ENCODE measurements at regions not wholly inside any gene's neighbourhood (a gene's known extent, or its start where the extent isn't known, plus 50 kb on each side); places are given as distances from the start of the nearest gene placed in this dataset.

DNA sequence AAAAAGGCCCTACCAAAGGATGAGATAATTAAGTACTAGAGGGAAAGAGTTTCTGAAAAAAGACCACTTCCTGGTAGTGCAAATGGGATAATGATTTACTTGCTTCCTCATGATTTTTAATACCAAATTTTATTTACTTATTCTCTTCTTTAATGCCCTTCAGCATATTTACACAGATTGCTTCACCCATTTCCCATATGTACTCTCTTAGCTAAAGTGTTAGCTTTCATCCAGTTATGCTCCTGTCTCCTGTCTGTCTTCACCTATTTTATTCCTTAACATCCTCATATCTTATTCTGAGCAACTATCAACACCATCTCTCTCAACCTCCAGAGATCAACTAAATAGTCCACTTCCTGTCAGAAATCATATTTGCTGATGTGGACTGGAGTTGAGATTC, 183.2 kb upstream of the HS3ST1 start:
- TF ChIP-seq, protein P1, sequence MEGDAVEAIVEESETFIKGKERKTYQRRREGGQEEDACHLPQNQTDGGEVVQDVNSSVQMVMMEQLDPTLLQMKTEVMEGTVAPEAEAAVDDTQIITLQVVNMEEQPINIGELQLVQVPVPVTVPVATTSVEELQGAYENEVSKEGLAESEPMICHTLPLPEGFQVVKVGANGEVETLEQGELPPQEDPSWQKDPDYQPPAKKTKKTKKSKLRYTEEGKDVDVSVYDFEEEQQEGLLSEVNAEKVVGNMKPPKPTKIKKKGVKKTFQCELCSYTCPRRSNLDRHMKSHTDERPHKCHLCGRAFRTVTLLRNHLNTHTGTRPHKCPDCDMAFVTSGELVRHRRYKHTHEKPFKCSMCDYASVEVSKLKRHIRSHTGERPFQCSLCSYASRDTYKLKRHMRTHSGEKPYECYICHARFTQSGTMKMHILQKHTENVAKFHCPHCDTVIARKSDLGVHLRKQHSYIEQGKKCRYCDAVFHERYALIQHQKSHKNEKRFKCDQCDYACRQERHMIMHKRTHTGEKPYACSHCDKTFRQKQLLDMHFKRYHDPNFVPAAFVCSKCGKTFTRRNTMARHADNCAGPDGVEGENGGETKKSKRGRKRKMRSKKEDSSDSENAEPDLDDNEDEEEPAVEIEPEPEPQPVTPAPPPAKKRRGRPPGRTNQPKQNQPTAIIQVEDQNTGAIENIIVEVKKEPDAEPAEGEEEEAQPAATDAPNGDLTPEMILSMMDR (IDR thresholded peaks at IDR 0.05 in 2 of 3, conservative IDR thresholded peaks at IDR 0.05 in 1 of 3; ENCODE audit: borderline replicate concordance in 1 of 3, insufficient read depth in 1 of 3, low read depth in 2 of 3, low read length in 2 of 3): no peak
- TF ChIP-seq EZH2 (IDR thresholded peaks at IDR 0.05): no peak
